CD14-positive monocyte (primary cell): ENCODE measurements at regions not wholly inside any gene's neighbourhood (a gene's known extent, or its start where the extent isn't known, plus 50 kb on each side); places are given as distances from the start of the nearest gene placed in this dataset.

Experiments
- DNase-seq, 3 donors: peaks; one replicate each; pipeline ENCODE4 v3.0.0-alpha.2; 2011 to 2022
- H2AFZ ChIP-seq: 2 replicates; pipeline ENCODE4 v1.6.0; 2012; ENCODE audit warnings: mild to moderate bottlenecking, low read depth, low read length, inconsistent platforms; ENCODE audit not compliant: insufficient read depth, poor library complexity, severe bottlenecking
- H3K27ac ChIP-seq, 2 donors: 1 replicate in 1 of 2; 2 replicates in 1 of 2; pipeline ENCODE4 v1.5.1; 2012 to 2013; ENCODE audit warnings: low read length in 2 of 2, control low read depth in 1 of 2, inconsistent platforms in 1 of 2, low read depth in 1 of 2, mild to moderate bottlenecking in 1 of 2
- H3K27me3 ChIP-seq, 2 donors: one replicate each; pipeline versions ENCODE4 v1.6.0 to v1.6.1; 2011 to 2013; ENCODE audit warnings: low read length in 2 of 2; ENCODE audit not compliant: control insufficient read depth in 2 of 2, insufficient read depth in 2 of 2
- H3K36me3 ChIP-seq, 2 donors: replicated peaks in 1 of 2; 1 replicate in 1 of 2; 2 replicates in 1 of 2; pipeline versions ENCODE4 v1.5.1 to v1.6.1; 2012 to 2013; ENCODE audit warnings: low read length in 2 of 2, control low read depth in 1 of 2, inconsistent platforms in 1 of 2, mild to moderate bottlenecking in 1 of 2; ENCODE audit not compliant: insufficient read depth in 2 of 2, control insufficient read depth in 1 of 2
- H3K4me1 ChIP-seq, 2 donors: 1 replicate in 1 of 2; 2 replicates in 1 of 2; pipeline versions ENCODE4 v1.5.1 to v1.6.1; 2012 to 2013; ENCODE audit warnings: low read length in 2 of 2, control low read depth in 1 of 2, inconsistent platforms in 1 of 2, mild to moderate bottlenecking in 1 of 2, moderate library complexity in 1 of 2; ENCODE audit not compliant: insufficient read depth in 2 of 2, control insufficient read depth in 1 of 2
- H3K4me2 ChIP-seq: replicated peaks from 2 replicates; pipeline ENCODE3; 2012; ENCODE audit warnings: low read length, moderate library complexity, mild to moderate bottlenecking; ENCODE audit not compliant: poor library complexity, severe bottlenecking; ENCODE audit errors: extremely low read depth
- H3K4me3 ChIP-seq, 3 experiments: fragments of 200-600 bp in 1 of 3; sonication (generic) in 1 of 3; replicated peaks in 1 of 3; 1 replicate in 2 of 3; 2 replicates in 1 of 3; pipeline ENCODE4 v1.5.1; 2011 to 2013; ENCODE audit warnings: low read length in 3 of 3, mild to moderate bottlenecking in 3 of 3, control low read depth in 2 of 3, low read depth in 2 of 3, inconsistent platforms in 1 of 3, moderate library complexity in 1 of 3
- H3K79me2 ChIP-seq: 2 replicates; pipeline ENCODE4 v1.6.0; 2012; ENCODE audit warnings: mild to moderate bottlenecking, control low read depth, inconsistent platforms, low read length, moderate library complexity; ENCODE audit not compliant: insufficient read depth
- H3K9ac ChIP-seq: 2 replicates; pipeline ENCODE4 v1.6.0; 2017; ENCODE audit warnings: low read length, mild to moderate bottlenecking; ENCODE audit not compliant: insufficient read depth, poor library complexity, severe bottlenecking
- H3K9me3 ChIP-seq, 2 donors: replicated peaks in 1 of 2; 1 replicate in 1 of 2; 2 replicates in 1 of 2; pipeline versions ENCODE4 v1.5.1 to v1.6.1; 2012 to 2013; ENCODE audit warnings: low read length in 2 of 2, control low read depth in 1 of 2; ENCODE audit not compliant: control insufficient read depth in 1 of 2, insufficient read depth in 1 of 2
- H4K20me1 ChIP-seq: 2 replicates; pipeline ENCODE4 v1.6.0; 2012; ENCODE audit warnings: mild to moderate bottlenecking, low read length, control low read depth, moderate library complexity; ENCODE audit not compliant: insufficient read depth
- H3K27ac Mint-ChIP-seq, 7 donors: one replicate each; pipeline ENCODE4 v1.8.0; 2020; ENCODE audit warnings: mild to moderate bottlenecking in 7 of 7, mixed read lengths in 7 of 7, moderate library complexity in 6 of 7, inconsistent platforms in 2 of 7
- H3K27me3 Mint-ChIP-seq, 3 donors: one replicate each; pipeline ENCODE4 v1.8.0; 2021 to 2022; ENCODE audit warnings: low read depth in 3 of 3, mild to moderate bottlenecking in 3 of 3, mixed read lengths in 3 of 3, moderate library complexity in 3 of 3, inconsistent platforms in 1 of 3
- H3K36me3 Mint-ChIP-seq, 2 donors: one replicate each; pipeline ENCODE4 v1.8.0; 2020; ENCODE audit warnings: mixed read lengths in 2 of 2, inconsistent platforms in 1 of 2, mild to moderate bottlenecking in 1 of 2
- H3K4me1 Mint-ChIP-seq: one replicate; pipeline ENCODE4 v1.8.0; 2020; ENCODE audit warnings: mild to moderate bottlenecking, mixed read lengths
- H3K4me3 Mint-ChIP-seq, 2 donors: one replicate each; pipeline ENCODE4 v1.8.0; 2020; ENCODE audit warnings: mild to moderate bottlenecking in 2 of 2, mixed read lengths in 2 of 2, moderate library complexity in 1 of 2
- H3K9me3 Mint-ChIP-seq, 7 donors: one replicate each; pipeline ENCODE4 v1.8.0; 2020 to 2022; ENCODE audit warnings: mixed read lengths in 7 of 7, mild to moderate bottlenecking in 6 of 7, moderate library complexity in 6 of 7, inconsistent platforms in 2 of 7
- WGBS: methylation state at CpG from one replicate; pipeline ENCODE4 v1.1.5; 2013; ENCODE audit warnings: missing lambda C conversion rate; ENCODE audit not compliant: insufficient coverage; 5-methylcytosine and 5-hydroxymethylcytosine counted together
- intact Hi-C, 2 donors: fragments of 100-400 bp; cut with micrococcal nuclease; formaldehyde crosslinking; loops; one replicate each; pipeline versions ENCODE4 v1.15.0 to v1.15.1; 2023
- TF ChIP-seq, protein P1 (sequence below): fragments of 200-600 bp; IDR thresholded peaks from one replicate; pipeline ENCODE4 v1.8.0; 2022; ENCODE audit warnings: antibody characterized with exemption, mild to moderate bottlenecking

DNA sequence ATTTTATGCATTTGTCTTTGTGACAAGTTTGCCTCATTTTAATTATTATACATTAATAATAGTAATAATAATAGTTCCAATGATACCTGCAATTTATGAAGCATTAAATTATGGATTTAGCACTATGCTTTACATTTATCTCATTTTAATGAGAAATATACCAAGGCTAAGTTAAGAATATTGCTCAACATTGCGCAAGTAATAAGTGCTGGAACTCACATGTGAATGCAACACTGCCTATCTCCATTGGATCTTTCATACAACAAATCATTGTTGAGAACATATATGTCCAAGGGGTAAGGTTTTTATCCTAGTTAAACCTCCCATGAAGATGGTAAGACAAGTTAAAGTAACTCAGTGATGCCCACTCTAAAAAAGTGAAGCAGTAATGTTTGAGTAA, 703.7 kb upstream of the SOX9 start:
- no peak overlapping the region for H3K4me2 ChIP-seq
- Mint-ChIP-seq H3K27me3 (no peaks in the 10 kb centered on the region), H3K36me3 (no peaks in the 10 kb centered on the region), H3K4me1 (no peaks in the 10 kb centered on the region), H3K27ac (no peak overlapping the region), H3K9me3 (peaks cover 0 to 4% (median 0%) of the 10 kb centered on the region in 7 donors), H3K4me3 (no peak overlapping the region)
- WGBS: no CpG with 5 or more reads among the region's 1 CpG
- no peak for DNase-seq
- H3K4me3 ChIP-seq: no peak overlapping the region
- H3K27me3 ChIP-seq: no peaks in the 10 kb centered on the region
- no peak overlapping the region for H3K27ac ChIP-seq
- no peaks in the 10 kb centered on the region for H4K20me1 ChIP-seq
- no peak overlapping the region for H2AFZ ChIP-seq
- H3K36me3 ChIP-seq: no peaks in the 10 kb centered on the region
- H3K4me1 ChIP-seq: no peaks in the 10 kb centered on the region
- intact Hi-C loops: no loop called here
- H3K79me2 ChIP-seq: no peaks in the 10 kb centered on the region
- H3K9ac ChIP-seq: no peak overlapping the region
- TF ChIP-seq, protein P1, sequence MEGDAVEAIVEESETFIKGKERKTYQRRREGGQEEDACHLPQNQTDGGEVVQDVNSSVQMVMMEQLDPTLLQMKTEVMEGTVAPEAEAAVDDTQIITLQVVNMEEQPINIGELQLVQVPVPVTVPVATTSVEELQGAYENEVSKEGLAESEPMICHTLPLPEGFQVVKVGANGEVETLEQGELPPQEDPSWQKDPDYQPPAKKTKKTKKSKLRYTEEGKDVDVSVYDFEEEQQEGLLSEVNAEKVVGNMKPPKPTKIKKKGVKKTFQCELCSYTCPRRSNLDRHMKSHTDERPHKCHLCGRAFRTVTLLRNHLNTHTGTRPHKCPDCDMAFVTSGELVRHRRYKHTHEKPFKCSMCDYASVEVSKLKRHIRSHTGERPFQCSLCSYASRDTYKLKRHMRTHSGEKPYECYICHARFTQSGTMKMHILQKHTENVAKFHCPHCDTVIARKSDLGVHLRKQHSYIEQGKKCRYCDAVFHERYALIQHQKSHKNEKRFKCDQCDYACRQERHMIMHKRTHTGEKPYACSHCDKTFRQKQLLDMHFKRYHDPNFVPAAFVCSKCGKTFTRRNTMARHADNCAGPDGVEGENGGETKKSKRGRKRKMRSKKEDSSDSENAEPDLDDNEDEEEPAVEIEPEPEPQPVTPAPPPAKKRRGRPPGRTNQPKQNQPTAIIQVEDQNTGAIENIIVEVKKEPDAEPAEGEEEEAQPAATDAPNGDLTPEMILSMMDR: no peak
- H3K9me3 ChIP-seq: no peaks in the 10 kb centered on the region

DNA sequence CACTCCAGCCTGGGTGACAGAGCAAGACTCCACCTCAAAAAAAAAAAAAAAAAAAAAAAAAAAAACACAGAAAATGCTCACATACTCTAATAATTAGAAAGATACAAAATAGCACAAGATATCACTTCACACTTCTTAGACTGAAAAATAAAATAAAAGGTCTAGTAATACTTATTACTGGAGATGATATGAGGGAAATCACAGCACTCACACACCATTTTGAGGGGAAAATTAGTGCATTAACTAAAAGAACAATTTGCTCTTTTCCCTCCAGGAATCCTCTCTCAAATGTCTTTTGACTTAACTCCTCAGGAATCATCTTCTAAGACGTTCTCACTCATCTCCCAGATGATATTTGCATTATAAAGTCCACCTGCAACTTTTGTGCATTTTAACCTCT, 697.9 kb upstream of the SOX9 start:
- no peaks in the 10 kb centered on the region for H3K4me1 ChIP-seq
- no peak overlapping the region for H3K27ac ChIP-seq
- TF ChIP-seq, protein P1: no peak
- no peaks in the 10 kb centered on the region for H3K9me3 ChIP-seq
- Mint-ChIP-seq H3K4me1 (no peaks in the 10 kb centered on the region), H3K27ac (no peak overlapping the region), H3K4me3 (no peak overlapping the region), H3K36me3 (no peaks in the 10 kb centered on the region), H3K27me3 (no peaks in the 10 kb centered on the region), H3K9me3 (no peaks in the 10 kb centered on the region)
- no peak overlapping the region for H2AFZ ChIP-seq
- no peak overlapping the region for H3K4me2 ChIP-seq
- H3K79me2 ChIP-seq: no peaks in the 10 kb centered on the region
- no peaks in the 10 kb centered on the region for H3K27me3 ChIP-seq
- no peak for DNase-seq
- intact Hi-C loops: no loop called here
- no peaks in the 10 kb centered on the region for H3K36me3 ChIP-seq
- H3K4me3 ChIP-seq: no peak overlapping the region
- WGBS: 50% methylated on average over 1 of the region's 1 CpG
- H3K9ac ChIP-seq: no peak overlapping the region
- H4K20me1 ChIP-seq: no peaks in the 10 kb centered on the region
